Erythroblast (primary cell): ENCODE measurements at regions not wholly inside any gene's neighbourhood (a gene's known extent, or its start where the extent isn't known, plus 50 kb on each side); places are given as distances from the start of the nearest gene placed in this dataset.

Experiments used
- GATA1 ChIP-seq: IDR thresholded peaks from 2 replicates; pipeline ENCODE4 v1.6.1; 2011; ENCODE audit warnings: low read depth, mild to moderate bottlenecking, control low read depth, low read length, moderate library complexity
- POLR2A ChIP-seq: IDR thresholded peaks from 2 replicates; pipeline ENCODE4 v1.6.1; 2011; ENCODE audit warnings: mild to moderate bottlenecking, low read length

GRCh38 chr10:64103750-64104470, 582.7 kb downstream of the REEP3 start:
- no peak for TF ChIP-seq POLR2A
- no peak for TF ChIP-seq GATA1
